A549 (cell line): ENCODE measurements at regions not wholly inside any gene's neighbourhood (a gene's known extent, or its start where the extent isn't known, plus 50 kb on each side); places are given as distances from the start of the nearest gene placed in this dataset.

Experiments
- CBX2 ChIP-seq: fragments of 200-600 bp; sonication (generic); IDR thresholded peaks from 2 replicates; pipeline ENCODE4 v1.6.1; 2016; ENCODE audit warnings: low read depth, mild to moderate bottlenecking, borderline replicate concordance
- CTCF ChIP-seq: fragments of >200 bp; sonication (Bioruptor Twin); formaldehyde crosslinking; IDR thresholded peaks from 3 replicates; pipeline ENCODE4 v1.5.1; 2016
- FOXS1 ChIP-seq: fragments of 250-450 bp; sonication (Bioruptor Pico); IDR thresholded peaks from 2 replicates; pipeline ENCODE4 v1.5.0; 2020; ENCODE audit warnings: mild to moderate bottlenecking, moderate library complexity
- JUN ChIP-seq, 2 experiments: fragments of >200 bp; sonication (Bioruptor Twin); formaldehyde crosslinking; IDR thresholded peaks; 2 replicates in 1 of 2; 3 replicates in 1 of 2; pipeline ENCODE4 v1.6.1; 2016 to 2017
- JUNB ChIP-seq: fragments of >200 bp; sonication (Bioruptor Twin); formaldehyde crosslinking; IDR thresholded peaks from 2 replicates; pipeline ENCODE4 v1.6.1; 2016
- MYC ChIP-seq: IDR thresholded peaks from 2 replicates; pipeline ENCODE4 v1.6.1; 2012; ENCODE audit warnings: mild to moderate bottlenecking, inconsistent platforms, low read length, improper control_type of control experiment, borderline replicate concordance
- NR3C1 ChIP-seq: fragments of >200 bp; sonication (Bioruptor Twin); formaldehyde crosslinking; IDR thresholded peaks from 3 replicates; pipeline ENCODE4 v1.6.1; 2017
- POLR2A ChIP-seq: IDR thresholded peaks from 2 replicates; pipeline ENCODE4 v1.6.1; 2012; ENCODE audit warnings: mild to moderate bottlenecking, low read length
- RAD21 ChIP-seq, 2 experiments: fragments of >200 bp in 1 of 2; sonication (Bioruptor Twin) in 1 of 2; formaldehyde crosslinking in 1 of 2; IDR thresholded peaks in 1 of 2; conservative IDR thresholded peaks in 1 of 2; 2 replicates in 1 of 2; 3 replicates in 1 of 2; pipeline ENCODE4 v1.6.1; 2012 to 2018; ENCODE audit warnings: inconsistent platforms in 1 of 2
- REST ChIP-seq: fragments of 200-600 bp; sonication (generic); IDR thresholded peaks from 2 replicates; pipeline ENCODE4 v1.6.1; 2016; ENCODE audit warnings: antibody characterized with exemption, mild to moderate bottlenecking, moderate library complexity
- TF ChIP-seq, protein P1 (sequence below): IDR thresholded peaks from 2 replicates; pipeline ENCODE4 v1.6.1; 2012
- TF ChIP-seq, protein P2 (sequence below): fragments of 450-650 bp; IDR thresholded peaks from 2 replicates; pipeline ENCODE4 v1.6.1; 2014; ENCODE audit warnings: antibody characterized with exemption

GRCh38 chr2:239456940-239457339 lies 56.1 kb upstream of the HDAC4 start:
- no peak for TF ChIP-seq CTCF
- no peak for TF ChIP-seq CBX2
- no peak for TF ChIP-seq MYC
- TF ChIP-seq, protein P1, sequence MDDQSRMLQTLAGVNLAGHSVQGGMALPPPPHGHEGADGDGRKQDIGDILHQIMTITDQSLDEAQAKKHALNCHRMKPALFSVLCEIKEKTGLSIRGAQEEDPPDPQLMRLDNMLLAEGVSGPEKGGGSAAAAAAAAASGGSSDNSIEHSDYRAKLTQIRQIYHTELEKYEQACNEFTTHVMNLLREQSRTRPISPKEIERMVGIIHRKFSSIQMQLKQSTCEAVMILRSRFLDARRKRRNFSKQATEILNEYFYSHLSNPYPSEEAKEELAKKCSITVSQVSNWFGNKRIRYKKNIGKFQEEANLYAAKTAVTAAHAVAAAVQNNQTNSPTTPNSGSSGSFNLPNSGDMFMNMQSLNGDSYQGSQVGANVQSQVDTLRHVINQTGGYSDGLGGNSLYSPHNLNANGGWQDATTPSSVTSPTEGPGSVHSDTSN, result no peak
- TF ChIP-seq REST, result no peak
- TF ChIP-seq JUN (IDR thresholded peaks at IDR 0.05), result no peak
- no peak for TF ChIP-seq POLR2A
- no peak for TF ChIP-seq FOXS1 (CRISPR knock-in tag)
- TF ChIP-seq JUNB, result no peak
- no peak for TF ChIP-seq RAD21 (conservative IDR thresholded peaks at IDR 0.05 in 1 of 2, IDR thresholded peaks at IDR 0.05 in 1 of 2)
- TF ChIP-seq, protein P2, sequence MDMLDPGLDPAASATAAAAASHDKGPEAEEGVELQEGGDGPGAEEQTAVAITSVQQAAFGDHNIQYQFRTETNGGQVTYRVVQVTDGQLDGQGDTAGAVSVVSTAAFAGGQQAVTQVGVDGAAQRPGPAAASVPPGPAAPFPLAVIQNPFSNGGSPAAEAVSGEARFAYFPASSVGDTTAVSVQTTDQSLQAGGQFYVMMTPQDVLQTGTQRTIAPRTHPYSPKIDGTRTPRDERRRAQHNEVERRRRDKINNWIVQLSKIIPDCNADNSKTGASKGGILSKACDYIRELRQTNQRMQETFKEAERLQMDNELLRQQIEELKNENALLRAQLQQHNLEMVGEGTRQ, result no peak
- no peak for TF ChIP-seq NR3C1
